Epithelial cell of proximal tubule (primary cell): ENCODE measurements at regions not wholly inside any gene's neighbourhood (a gene's known extent, or its start where the extent isn't known, plus 50 kb on each side); places are given as distances from the start of the nearest gene placed in this dataset.

Experiments
- DNase-seq: peaks from one replicate; pipeline ENCODE4 v3.0.0-alpha.2; 2011; ENCODE audit warnings: low read depth
- H3K4me3 ChIP-seq: 2 replicates; pipeline ENCODE4 v1.5.1; 2011; ENCODE audit warnings: low read depth, mild to moderate bottlenecking, low read length
- TF ChIP-seq, protein P1 (sequence below): conservative IDR thresholded peaks from 2 replicates; pipeline ENCODE4 v1.5.1; 2012; ENCODE audit warnings: low read depth, mild to moderate bottlenecking, low read length

DNA sequence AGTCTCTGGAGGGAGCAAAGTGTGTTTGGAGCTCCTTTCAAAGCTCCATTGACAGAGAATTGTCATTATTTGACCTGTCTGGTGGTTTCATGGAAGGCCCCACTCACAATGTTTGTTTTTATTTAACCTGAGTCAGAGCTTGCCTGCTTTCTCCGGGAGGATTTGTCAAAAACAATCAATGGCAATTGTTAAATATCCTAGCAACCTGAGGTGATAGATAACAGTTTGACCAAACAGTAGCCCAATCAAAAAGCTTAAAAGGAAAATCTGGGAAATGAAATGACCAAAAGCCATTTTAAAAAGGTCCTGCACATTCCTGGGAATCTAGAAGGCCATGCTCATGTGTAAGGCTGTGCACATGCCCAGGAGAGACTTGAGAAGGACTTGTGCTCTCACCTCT is 177.2 kb upstream of the POC5 start:
- TF ChIP-seq, protein P1, sequence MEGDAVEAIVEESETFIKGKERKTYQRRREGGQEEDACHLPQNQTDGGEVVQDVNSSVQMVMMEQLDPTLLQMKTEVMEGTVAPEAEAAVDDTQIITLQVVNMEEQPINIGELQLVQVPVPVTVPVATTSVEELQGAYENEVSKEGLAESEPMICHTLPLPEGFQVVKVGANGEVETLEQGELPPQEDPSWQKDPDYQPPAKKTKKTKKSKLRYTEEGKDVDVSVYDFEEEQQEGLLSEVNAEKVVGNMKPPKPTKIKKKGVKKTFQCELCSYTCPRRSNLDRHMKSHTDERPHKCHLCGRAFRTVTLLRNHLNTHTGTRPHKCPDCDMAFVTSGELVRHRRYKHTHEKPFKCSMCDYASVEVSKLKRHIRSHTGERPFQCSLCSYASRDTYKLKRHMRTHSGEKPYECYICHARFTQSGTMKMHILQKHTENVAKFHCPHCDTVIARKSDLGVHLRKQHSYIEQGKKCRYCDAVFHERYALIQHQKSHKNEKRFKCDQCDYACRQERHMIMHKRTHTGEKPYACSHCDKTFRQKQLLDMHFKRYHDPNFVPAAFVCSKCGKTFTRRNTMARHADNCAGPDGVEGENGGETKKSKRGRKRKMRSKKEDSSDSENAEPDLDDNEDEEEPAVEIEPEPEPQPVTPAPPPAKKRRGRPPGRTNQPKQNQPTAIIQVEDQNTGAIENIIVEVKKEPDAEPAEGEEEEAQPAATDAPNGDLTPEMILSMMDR, result no peak
- DNase-seq, result no peak
- no peak overlapping the region for H3K4me3 ChIP-seq

DNA sequence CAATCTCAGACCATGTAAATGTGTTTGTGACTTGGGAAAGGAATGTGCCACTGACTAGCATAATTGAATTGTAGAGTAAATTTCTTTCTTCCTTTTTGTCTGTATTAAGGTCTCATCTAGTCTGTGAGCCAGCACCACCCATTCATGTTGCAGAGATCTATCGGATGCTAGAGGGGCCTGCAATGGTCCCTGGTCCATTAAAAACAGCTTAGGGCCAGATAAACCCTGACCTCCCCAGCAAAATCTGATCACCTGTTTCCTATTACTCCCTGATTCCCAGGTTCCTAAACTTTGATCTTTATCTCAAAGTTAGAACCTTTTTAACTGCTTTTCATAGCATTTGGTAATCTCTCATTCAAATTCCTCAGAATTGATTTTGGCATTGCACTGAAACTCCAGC is 174.5 kb upstream of the POC5 start:
- TF ChIP-seq, protein P1, result no peak
- H3K4me3 ChIP-seq, result no peak overlapping the region
- DNase-seq, result no peak

DNA sequence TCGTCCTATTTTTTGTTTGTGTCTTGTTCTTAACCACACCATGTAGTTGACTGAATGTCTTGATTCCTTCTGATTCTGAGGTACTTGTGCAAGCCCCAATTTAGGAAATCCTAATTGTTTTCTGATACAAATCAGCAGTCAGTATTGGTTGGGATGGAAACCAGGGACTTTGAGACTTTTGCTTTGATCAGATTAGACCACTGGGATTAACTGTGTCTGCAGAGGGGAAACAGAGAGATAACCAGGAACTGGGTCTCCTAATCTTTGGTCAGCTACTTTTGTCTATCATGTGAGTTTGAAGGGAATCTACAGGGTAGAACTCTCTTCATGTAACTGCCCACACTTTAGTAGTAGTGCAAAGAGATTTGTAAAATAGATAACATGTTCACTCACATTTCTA is 173.8 kb upstream of the POC5 start:
- no peak for DNase-seq
- no peak overlapping the region for H3K4me3 ChIP-seq
- TF ChIP-seq, protein P1, result no peak

DNA sequence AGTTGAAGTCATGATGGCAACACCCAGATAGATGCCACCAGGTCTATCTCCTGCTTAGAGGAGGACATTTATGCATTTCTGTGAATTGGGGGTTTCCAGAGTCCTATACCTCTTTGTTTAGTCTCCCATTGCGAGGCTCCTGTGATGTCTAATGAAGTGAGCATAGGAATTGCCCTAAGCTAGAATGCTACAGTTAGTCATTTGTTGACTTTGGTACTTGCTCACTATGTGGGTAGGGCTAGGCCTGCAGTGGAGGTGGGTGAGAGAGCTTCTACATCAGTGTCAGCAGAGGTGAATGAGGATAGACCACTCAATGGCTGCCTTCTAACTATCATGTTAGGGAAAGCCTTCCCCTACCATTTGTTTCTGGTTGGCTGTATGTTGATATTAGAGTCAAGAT is 173.3 kb upstream of the POC5 start:
- TF ChIP-seq, protein P1, result no peak
- DNase-seq, result no peak

DNA sequence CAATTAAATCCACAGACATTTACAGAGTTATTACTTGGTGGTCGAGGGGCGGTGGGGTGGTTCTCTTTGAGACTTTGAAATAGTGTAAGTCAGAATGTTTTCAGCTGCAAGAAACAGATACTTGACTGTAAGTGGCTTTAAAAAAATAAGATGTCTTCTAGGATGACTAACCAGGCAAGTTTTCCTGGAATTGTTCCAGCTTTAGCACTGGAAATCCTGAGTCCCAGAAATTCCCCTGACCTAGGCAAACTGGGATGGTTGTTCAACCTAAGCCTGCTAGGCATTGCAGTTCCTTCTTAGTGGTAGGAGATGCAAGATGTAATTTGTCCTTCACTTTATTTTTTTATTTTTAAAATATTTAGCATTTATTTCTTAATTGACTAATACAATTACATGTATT is 169.5 kb upstream of the POC5 start:
- peak; percentile 22 for DNase-seq
- TF ChIP-seq, protein P1, result no peak
- H3K4me3 ChIP-seq, result no peak overlapping the region

More for the DNA sequence above, 173.3 kb upstream of the POC5 start:
- no peak overlapping the region for H3K4me3 ChIP-seq

DNA sequence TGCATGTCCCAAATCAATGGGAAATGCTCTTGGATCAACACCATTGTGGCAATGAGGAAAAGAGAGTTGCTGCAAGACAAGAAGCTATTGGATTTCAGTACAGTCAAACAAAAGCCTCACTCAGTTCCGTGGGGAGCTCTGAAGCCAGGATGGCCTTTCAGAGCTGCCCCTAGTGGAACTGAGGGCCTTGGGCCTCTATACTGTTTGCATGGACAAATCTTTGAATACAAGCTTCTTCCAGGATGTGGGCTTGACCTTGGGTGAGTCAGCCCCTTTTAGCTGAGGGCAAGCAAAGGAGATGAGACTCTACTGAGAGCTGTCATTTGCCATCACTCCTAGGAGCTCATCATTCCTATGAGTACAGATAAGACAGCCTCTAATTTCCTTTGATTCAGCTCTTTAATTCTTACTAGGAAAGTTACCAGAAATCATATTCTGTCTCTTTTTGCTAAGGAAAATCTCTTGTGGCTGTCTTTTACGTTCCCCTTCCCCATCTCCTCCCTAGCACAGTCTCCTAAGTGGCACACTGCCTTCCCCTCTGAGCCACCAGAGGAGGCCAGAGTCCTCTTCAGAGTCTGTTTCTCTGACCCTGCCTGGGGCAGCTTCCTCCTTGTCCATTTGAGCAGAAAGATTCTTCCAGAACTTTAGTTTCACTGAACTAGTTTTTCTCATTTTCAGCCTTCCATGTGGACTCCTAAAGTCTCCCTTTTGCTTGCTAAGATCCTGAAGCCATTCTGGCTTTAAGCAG is 168.8 kb upstream of the POC5 start:
- no peak for DNase-seq
- TF ChIP-seq, protein P1, result peak; percentile 36
- no peak overlapping the region for H3K4me3 ChIP-seq

DNA sequence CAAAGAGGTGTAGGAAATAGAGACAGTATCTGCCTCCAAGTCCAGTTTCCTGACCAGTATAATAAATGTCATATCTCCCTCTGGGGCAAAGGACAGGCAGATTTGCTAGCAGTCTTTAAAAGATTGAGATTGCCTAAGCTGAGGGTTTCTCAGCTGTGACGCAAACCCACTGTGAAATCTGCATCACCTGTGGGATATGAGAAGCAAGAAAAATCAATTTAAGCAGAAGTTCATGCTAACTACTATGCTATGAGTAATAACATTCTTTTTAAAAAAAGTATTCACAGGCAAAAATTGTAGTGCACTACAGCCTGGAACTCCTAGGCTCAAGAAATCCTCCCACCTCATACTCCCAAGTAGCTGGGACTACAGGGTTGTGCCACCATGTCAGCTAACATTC is 168.1 kb upstream of the POC5 start:
- DNase-seq, result no peak
- TF ChIP-seq, protein P1, result no peak

More for the DNA sequence above, 168.1 kb upstream of the POC5 start:
- H3K4me3 ChIP-seq, result no peak overlapping the region
